Fibroblast of skin of abdomen (primary cell): ENCODE measurements at regions not wholly inside any gene's neighbourhood (a gene's known extent, or its start where the extent isn't known, plus 50 kb on each side); places are given as distances from the start of the nearest gene placed in this dataset.
"Not testable (repeated sequence)": the region's sequence is repeated elsewhere in the genome, so short reads cannot be mapped to it uniquely, and the experiment has no call there.

Experiments used
- DNase-seq: peaks from one replicate; pipeline ENCODE4 v3.0.0-alpha.2; 2013

GRCh38 chr22:44575381-44576268 is 77.6 kb upstream of the RTL6 start:
- DNase-seq, result no peak

- DNase-seq, result no peak
Measured at GRCh38 chr22:44574640-44575380, 76.8 kb upstream of the RTL6 start.

DNA sequence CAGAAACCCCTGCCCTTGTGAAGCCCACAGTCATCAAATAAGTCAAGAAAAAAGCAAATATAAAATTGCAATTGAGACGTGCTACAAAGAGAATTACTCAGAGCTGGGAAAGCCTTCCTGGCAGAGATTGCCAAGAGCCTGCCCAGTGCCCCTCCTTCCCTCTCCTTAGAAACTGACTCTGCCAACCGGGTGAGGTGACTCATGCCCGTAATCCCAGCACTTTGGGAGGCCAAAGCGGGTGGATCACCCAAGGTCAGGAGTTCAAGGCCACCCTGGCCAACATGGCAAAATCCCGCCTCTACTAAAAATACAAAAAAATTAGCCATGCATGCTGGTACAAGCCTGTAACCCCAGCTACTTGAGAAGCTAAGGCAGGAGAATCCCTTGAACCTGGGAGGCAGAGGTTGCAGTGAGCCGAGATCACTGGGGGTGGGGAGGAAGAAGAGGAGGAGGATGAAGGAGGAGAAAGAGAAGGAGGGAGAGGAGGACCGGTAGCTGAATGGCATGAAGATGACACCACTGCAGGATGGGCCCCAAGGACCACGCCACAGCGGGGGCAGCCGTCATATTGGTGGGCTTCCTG is 76.1 kb upstream of the RTL6 start:
- peak; percentile 29 for DNase-seq

DNA sequence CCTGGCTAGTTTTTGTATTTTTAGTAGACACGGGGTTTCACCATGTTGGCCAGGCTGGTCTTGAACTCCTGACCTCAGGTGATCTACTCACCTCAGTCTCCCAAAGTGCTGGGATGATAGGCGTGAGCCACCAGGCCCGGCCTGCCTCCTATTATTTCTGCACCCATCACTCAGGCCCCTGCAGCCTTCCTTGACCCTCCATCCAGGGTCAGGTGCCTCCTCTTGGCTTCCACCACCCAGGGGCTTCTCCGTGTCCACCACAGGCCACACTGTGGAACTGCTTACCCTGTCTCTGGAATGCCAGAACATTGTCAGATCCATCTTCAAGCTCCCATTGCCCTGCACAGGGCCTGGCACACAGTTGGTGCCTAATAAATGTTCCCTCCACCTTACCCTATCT is 75.4 kb upstream of the RTL6 start:
- DNase-seq, result no peak

GRCh38 chr22:44572414-44573207 is 74.6 kb upstream of the RTL6 start:
- no peak for DNase-seq

DNA sequence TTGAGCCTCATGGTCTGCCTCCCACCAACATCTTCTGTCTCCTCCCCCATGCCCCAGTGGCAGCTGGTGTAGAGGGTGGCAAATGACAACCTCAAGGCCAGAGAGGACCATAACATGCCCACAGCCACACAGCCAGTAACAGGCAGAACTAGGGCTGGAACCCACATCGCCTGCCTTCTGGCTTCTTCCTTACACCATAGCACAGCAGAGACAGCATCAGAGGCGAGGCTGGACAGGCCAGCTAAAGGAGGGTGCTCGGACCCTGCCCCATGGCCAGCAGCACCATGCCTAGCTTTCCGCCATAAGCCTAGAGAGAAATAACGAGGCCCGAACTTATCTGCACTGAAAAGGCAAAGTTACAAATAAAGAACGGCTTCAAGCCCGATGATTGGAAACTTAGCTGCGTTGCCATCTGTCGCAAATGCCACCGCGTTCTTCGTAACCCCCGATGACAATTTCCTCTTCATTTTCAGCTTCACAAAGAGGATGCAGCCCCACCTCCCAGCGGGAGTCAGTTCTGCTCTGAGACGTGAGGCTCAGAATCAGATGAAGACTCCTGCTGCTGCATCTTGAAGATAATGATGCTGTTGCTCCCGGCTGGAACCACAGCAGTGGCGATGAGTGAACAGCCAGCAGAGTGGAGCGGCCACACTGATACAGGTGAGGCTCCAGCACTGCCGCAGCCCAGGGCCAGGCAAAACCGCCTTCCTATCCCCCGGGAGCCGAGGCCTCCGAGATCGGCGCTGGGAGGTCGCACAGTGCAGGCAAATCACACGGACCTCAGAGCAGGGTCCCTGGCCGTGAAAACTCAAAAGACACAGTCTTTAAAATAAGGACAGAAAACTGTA is 73.8 kb upstream of the RTL6 start:
- no peak for DNase-seq

DNA sequence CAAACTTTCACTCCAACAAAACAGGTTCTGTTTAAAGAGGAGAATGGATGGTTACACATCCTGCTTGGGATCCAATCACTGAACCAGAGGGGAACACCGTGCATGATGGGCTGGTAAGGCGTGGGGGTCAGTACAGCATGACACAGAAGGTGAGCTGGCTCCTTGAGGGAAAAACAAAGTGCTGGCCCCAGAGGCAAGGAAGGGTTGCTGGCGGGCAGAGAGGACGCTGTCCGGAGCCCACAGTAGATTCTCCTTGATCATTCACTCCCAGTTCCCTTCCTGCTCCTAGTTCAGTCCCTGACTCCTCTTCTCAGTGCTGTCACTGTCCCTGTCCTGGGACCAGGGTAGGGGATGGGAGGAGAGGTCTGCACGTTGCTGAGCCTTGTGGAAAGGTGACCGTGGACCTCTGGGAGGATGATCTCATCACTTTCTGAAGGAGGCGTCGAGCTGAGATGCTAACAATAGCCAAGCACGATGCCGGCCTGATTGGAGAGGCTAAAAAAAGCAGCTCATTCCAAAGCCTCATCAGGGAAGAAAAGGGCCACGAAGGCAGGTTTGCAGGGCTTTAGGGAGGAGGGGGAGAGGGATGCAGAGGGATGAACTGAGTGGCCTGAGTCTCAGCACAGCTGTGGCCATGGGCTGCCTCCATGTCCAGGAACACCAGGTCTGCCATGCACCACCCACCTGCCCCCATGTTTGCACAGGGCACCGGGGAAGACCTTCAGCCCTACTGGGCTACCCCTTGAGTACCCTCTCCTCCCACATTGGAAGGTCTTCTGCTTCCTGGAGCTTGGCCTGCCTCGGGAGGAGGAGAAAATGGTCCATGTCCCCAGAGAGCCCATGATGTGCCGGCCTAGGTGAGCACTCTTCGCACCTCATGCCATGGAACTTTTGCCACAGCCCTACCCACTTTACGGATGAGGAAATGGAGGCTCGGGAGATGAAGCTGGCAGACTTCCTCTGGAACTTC is 72.7 kb upstream of the RTL6 start:
- no peak for DNase-seq

- no peak for DNase-seq
Measured at GRCh38 chr22:44569561-44569991, 71.5 kb upstream of the RTL6 start.

DNA sequence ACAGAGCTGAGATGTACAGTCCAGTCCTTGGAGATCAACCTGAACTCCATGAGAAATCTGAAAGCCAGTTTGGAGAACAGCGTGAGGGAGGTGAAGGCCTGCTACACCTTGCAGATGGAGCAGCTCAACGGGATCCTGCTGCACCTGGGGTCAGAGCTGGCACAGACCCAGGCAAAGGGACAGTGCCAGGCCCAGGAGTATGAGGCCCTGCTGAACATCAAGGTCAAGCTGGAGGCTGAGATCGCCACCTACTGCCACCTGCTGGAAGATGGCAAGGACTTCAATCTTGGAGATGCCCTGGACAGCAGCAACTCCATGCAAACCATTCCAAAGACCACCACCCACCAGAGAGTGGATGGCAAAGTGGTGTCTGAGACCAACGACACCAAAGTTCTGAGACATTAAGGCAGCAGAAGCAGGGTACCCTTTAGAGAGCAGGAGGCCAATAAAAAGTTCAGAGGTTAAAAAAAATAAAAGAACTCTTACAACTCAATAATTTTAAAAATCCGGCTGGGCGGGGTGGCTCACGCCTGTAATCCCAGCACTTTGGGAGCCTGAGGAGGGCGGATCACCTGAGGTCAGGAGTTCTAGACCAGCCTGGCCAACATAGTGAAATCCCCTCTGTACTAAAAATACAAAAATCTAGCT is 69.9 kb upstream of the RTL6 start:
- peak; percentile 33 for DNase-seq

- DNase-seq, result not testable (repeated sequence)
Measured at GRCh38 chr22:44567378-44567841, 69.4 kb upstream of the RTL6 start.

DNA sequence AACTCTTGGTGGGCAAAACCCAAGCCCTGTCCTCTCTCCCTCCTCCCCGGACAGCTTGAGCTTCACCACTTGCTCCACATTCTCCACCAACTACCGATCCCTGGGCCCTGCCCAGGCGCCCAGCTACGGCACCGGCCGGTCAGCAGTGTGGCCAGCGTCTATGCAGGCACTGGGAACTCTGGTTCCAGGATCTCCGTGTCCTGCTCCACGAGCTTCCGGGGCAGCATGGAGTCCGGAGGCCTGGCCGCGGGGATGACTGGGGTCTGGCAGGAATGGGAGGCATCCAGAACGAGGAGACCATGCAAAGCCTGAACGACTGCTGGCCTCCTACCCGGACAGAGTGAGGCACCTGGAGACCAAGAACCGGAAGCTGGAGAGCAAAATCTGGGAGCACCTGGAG is 68.9 kb upstream of the RTL6 start:
- no peak for DNase-seq

DNA sequence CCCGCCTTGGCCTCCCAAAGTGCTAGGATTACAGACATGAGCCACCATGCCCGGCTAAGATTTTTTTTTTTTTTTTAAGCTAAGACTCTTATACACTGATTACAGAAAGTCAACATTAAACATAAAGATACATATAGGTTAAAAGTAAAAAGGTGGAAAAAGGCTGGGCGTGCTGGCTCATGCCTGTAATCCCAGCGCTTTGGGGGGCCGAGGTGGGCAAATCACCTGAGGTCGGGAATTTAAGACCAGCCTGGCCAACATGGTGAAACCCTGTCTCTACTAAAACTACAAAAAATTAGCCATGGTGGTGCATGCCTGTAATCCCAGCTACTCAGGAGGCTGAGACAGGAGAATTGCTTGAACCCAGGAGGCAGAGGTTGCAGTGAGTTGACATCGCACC is 64.6 kb upstream of the RTL6 start:
- DNase-seq, result not testable (repeated sequence)

GRCh38 chr22:44561139-44561840 is 63.3 kb upstream of the RTL6 start:
- no peak for DNase-seq

DNA sequence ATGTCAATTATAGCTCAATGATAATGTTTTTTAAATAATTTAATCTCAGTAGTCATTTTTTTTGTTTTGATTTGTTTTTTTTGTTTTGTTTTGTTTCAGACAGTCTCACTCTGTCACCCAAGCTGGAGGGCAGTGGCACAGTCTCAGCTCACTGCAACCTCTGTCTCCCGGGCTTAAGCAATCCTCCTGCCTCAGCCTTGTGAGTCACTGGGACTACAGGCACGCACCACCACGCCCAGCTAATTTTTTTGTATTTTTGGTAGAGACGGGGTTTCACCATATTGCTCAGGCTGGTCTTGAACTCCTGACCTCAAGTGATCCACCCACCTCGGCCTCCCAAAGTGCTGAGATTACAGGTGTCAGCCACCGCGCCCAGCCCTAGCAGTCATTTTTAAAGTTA is 60.6 kb upstream of the RTL6 start:
- not testable (repeated sequence) for DNase-seq

- DNase-seq, result not testable (repeated sequence)
Measured at GRCh38 chr22:44557872-44558271, 59.8 kb upstream of the RTL6 start.

- DNase-seq, result no peak
Measured at GRCh38 chr22:44557064-44557748, 59.2 kb upstream of the RTL6 start.

DNA sequence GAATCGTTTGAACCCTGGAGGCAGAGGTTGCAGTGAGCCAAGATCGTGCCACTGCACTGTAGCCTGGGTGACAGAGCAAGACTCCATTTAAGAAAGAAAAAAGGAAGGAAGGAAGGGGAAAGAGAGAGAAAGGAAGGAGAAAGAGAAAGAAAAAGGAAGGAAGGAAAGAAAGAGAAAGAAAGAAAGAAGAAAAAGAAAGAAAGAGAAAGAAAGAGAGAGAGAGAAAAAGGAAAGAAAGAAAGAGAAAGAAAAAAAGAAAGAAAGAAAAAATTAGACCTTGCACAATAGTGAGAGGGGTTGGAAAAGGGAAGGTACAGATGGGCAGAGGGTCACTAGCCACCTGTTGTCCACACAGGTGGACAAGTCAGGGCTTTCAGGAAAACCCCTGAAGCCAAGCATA is 57.6 kb upstream of the RTL6 start:
- no peak for DNase-seq

DNA sequence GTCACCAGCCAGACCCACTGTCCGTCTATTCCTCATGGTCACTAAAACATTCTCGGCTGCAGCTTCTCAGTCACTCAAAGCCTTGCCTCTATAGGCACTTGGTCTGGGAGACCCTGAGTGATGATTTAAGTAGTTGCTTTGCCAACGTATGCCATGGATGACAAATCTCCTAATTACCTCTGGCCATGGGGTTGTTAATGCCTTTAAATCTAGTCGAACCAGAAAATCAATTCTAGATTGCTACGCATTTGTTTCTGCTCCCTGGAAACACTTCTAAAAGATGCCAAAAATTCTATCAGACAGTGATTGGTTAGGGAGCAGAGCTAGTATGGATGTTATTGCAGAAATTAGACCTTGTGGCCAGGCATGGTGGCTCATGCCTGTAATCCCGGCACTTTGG is 57.0 kb upstream of the RTL6 start:
- DNase-seq, result no peak
